Gastroesophageal sphincter (tissue), 4 donors: ENCODE measurements at regions not wholly inside any gene's neighbourhood (a gene's known extent, or its start where the extent isn't known, plus 50 kb on each side); places are given as distances from the start of the nearest gene placed in this dataset.

Experiments
- ATAC-seq: fragments of 150-250 bp; one replicate; pipeline ENCODE4 v1.9.1; 2016; ENCODE audit warnings: mild to moderate bottlenecking, moderate library complexity
- H3K27ac ChIP-seq, 4 donors: fragments of 200-600 bp; sonication (generic) in 3 of 4; 1 replicate in 3 of 4; 2 replicates in 1 of 4; pipeline ENCODE4 v1.5.1; 2016 to 2019
- H3K27me3 ChIP-seq: fragments of 200-600 bp; sonication (generic); one replicate; pipeline ENCODE4 v1.5.1; 2019
- H3K36me3 ChIP-seq, 2 donors: fragments of 200-600 bp; sonication (generic); one replicate each; pipeline ENCODE4 v1.5.1; 2019; ENCODE audit warnings: control low read depth in 1 of 2
- H3K4me1 ChIP-seq, 3 donors: fragments of 200-600 bp; sonication (generic); 1 replicate in 2 of 3; 2 replicates in 1 of 3; pipeline ENCODE4 v1.5.1; 2016 to 2019; ENCODE audit warnings: control low read depth in 2 of 3
- H3K4me3 ChIP-seq, 2 donors: fragments of 200-600 bp; sonication (generic); one replicate each; pipeline ENCODE4 v1.5.1; 2019; ENCODE audit warnings: mild to moderate bottlenecking in 1 of 2, moderate library complexity in 1 of 2
- H3K9me3 ChIP-seq, 3 donors: fragments of 200-600 bp; sonication (generic); one replicate each; pipeline ENCODE4 v1.5.1; 2017 to 2019; ENCODE audit warnings: control low read depth in 2 of 3
- CTCF ChIP-seq, 4 experiments: fragments of 200-600 bp in 2 of 4; fragments of 450-650 bp in 2 of 4; sonication (generic) in 1 of 4; IDR thresholded peaks; one replicate each; pipeline ENCODE4 v1.5.1; 2017 to 2019; ENCODE audit warnings: antibody characterized with exemption in 4 of 4, mild to moderate bottlenecking in 2 of 4, moderate library complexity in 2 of 4
- EP300 ChIP-seq: sonication (generic); formaldehyde crosslinking; IDR thresholded peaks from one replicate; pipeline ENCODE4 v1.6.1; 2017; ENCODE audit warnings: antibody characterized with exemption, mild to moderate bottlenecking
- POLR2A ChIP-seq, 2 donors: fragments of 450-650 bp; IDR thresholded peaks; one replicate each; pipeline ENCODE4 v1.6.1; 2017; ENCODE audit warnings: antibody characterized with exemption in 2 of 2, mild to moderate bottlenecking in 2 of 2, moderate library complexity in 1 of 2
- POLR2AphosphoS5 ChIP-seq: sonication (generic); formaldehyde crosslinking; IDR thresholded peaks from one replicate; pipeline ENCODE4 v1.6.1; 2017; ENCODE audit warnings: antibody characterized with exemption
- WGBS, 2 donors: methylation state at CpG; one replicate each; pipeline ENCODE4 v1.1.5; 2018; ENCODE audit warnings: low coverage in 1 of 2; 5-methylcytosine and 5-hydroxymethylcytosine counted together

DNA sequence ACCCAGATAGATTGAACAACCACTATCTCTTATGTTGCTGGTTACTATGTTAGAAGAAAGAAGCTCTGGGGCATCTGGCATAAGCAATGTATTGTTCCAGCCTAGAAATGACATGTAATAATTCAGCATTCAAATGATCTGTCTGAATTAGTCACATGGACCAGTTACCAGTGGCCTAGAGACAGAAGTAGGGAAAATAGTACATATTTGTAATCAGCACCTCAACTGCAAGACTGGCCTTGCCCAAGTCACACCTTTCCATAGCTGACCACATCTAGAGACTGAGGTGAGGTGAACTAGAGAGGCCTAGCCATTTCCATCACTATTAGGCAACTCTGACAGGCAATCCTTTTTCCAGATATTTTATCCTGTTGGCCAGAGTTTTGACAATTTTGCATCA, 315.6 kb upstream of the KCND2 start:
- no peak for ATAC-seq
- Histone ChIP-seq H3K9me3 (no peaks in the 10 kb centered on the region), H3K4me1 (no peaks in the 10 kb centered on the region)

DNA sequence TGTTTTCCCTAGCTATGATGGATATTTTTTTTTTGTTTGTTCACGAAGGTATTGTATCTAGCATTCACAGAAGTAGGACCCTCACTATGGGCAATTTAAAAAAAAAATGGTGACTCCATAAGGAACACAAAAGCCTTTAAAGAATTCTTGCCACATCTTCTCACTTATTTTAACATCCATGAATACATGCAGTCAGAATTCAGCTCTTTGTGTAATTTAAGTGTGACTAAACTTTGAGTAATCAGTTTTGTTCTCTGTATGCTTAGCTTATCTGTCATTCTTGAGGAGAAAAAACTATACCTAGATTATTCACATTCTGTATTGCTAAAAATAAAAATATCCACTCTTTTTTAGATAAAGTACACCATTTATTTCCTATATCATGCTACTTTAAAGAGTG, 313.2 kb upstream of the KCND2 start:
- Histone ChIP-seq H3K27me3 (no peaks in the 10 kb centered on the region), H3K36me3 (no peaks in the 10 kb centered on the region), H3K4me1 (no peaks in the 10 kb centered on the region), H3K4me3 (no peak overlapping the region), H3K9me3 (no peaks in the 10 kb centered on the region), H3K27ac (no peak overlapping the region)
- WGBS, 2 donors = 80 to 86% methylated on average over 1 of the region's 1 CpG
- ATAC-seq = no peak
- TF ChIP-seq POLR2A (IDR thresholded peaks at IDR 0.05) (no peak), POLR2AphosphoS5 (no peak), CTCF (IDR thresholded peaks at IDR 0.05) (no peak), EP300 (no peak)

More for the DNA sequence above, 315.6 kb upstream of the KCND2 start:
- no peak overlapping the region for H3K4me3 ChIP-seq
- H3K27me3 ChIP-seq = no peaks in the 10 kb centered on the region
- no peak overlapping the region for H3K27ac ChIP-seq
- no peaks in the 10 kb centered on the region for H3K36me3 ChIP-seq
- TF ChIP-seq POLR2AphosphoS5 (no peak), EP300 (no peak), POLR2A (IDR thresholded peaks at IDR 0.05) (no peak), CTCF (IDR thresholded peaks at IDR 0.05) (no peak)

- Histone ChIP-seq H3K27ac (no peak overlapping the region), H3K9me3 (no peaks in the 10 kb centered on the region), H3K36me3 (no peaks in the 10 kb centered on the region), H3K27me3 (no peaks in the 10 kb centered on the region), H3K4me1 (no peaks in the 10 kb centered on the region), H3K4me3 (no peak overlapping the region)
- TF ChIP-seq CTCF (IDR thresholded peaks at IDR 0.05) (no peak), POLR2AphosphoS5 (no peak), POLR2A (IDR thresholded peaks at IDR 0.05) (no peak), EP300 (no peak)
- ATAC-seq = no peak
These were observed 309.3 kb upstream of the KCND2 start for GRCh38 chr7:119963654-119964053.

DNA sequence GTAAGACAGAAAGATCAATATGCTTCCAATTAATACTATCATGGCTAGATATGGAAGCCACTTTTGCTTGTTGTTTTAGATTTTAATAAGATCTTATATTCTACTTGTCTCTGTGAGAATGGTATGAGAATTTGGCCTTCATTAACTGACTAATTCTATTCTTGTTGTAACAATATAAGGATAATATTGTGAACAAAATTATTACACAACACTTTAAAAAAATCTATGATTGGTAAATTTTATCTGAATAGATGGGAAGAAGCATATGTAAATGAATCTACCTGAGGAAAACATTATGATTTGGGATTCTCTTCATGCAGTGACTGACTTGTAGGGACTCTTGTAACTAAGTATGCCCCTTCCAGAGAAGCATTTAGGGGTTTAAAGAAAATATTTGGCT, 308.9 kb upstream of the KCND2 start:
- H3K4me1 ChIP-seq = no peaks in the 10 kb centered on the region
- H3K27me3 ChIP-seq = no peaks in the 10 kb centered on the region
- H3K36me3 ChIP-seq = no peaks in the 10 kb centered on the region
- ATAC-seq = no peak
- H3K9me3 ChIP-seq = no peaks in the 10 kb centered on the region
- TF ChIP-seq POLR2A (IDR thresholded peaks at IDR 0.05) = no peak
- no peak for TF ChIP-seq POLR2AphosphoS5
- no peak for TF ChIP-seq CTCF (IDR thresholded peaks at IDR 0.05)
- no peak for TF ChIP-seq EP300
- no peak overlapping the region for H3K4me3 ChIP-seq
- no peak overlapping the region for H3K27ac ChIP-seq

DNA sequence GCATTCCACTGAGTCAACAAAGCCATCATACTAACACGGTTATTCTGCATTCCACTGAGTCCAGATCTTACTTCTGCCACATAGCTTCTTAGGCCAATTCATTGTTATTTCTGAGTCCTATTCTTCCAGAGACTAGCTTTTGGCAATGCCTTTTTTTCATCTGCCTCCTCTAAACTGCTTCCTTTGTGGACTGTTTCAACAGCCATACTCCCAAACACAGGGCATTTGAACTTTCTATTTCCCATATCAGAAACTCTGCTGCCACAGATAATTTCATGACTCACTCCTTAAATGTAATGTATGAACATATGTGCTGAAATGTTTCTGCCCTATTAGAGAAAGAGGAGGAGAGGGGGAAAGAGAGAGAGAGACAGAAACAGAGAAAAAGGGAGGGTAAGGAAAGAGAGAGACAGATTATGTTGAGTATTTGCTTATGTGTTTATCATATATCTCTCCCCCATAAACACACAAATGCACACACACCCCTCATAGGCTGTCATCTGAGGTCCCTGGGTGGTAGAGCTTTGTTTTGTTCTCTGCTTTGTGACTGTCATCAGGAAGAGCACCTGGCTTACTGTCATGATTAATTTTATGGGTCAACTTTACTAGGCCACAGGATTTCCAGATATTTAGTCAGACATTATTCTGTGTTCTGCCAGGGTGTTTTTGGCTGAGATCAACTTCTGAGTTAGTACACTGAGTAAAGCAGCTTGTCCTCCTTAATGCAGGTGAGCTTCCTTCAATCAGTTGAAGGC, 308.0 kb upstream of the KCND2 start:
- H3K4me1 ChIP-seq = no peaks in the 10 kb centered on the region
- no peak for TF ChIP-seq CTCF (IDR thresholded peaks at IDR 0.05)
- no peak for TF ChIP-seq POLR2AphosphoS5
- TF ChIP-seq POLR2A (IDR thresholded peaks at IDR 0.05) = no peak
- TF ChIP-seq EP300 = no peak
- H3K9me3 ChIP-seq = no peaks in the 10 kb centered on the region
- H3K4me3 ChIP-seq = no peak overlapping the region
- ATAC-seq = no peak
- no peak overlapping the region for H3K27ac ChIP-seq
- 22 to 36% methylated on average over 1 of the region's 1 CpG for WGBS, 2 donors
- no peaks in the 10 kb centered on the region for H3K36me3 ChIP-seq
- H3K27me3 ChIP-seq = no peaks in the 10 kb centered on the region
